ENCODE measurements at regions not wholly inside any gene's neighbourhood (a gene's known extent, or its start where the extent isn't known, plus 50 kb on each side); places are given as distances from the start of the nearest gene placed in this dataset.

GRCh38 chr4:187070158-187070557 lies 346.5 kb upstream of the FAT1 start:
- TF ChIP-seq CTCF (IDR thresholded peaks at IDR 0.05; ENCODE audit: poor library complexity) (no peak), EZH2phosphoT487 (IDR thresholded peaks at IDR 0.05; ENCODE audit: low read depth, severe bottlenecking, unreplicated experiment) (no peak)

Data from hepatocyte (in vitro differentiated cells).